ENCODE measurements at regions not wholly inside any gene's neighbourhood (a gene's known extent, or its start where the extent isn't known, plus 50 kb on each side); places are given as distances from the start of the nearest gene placed in this dataset.

DNA sequence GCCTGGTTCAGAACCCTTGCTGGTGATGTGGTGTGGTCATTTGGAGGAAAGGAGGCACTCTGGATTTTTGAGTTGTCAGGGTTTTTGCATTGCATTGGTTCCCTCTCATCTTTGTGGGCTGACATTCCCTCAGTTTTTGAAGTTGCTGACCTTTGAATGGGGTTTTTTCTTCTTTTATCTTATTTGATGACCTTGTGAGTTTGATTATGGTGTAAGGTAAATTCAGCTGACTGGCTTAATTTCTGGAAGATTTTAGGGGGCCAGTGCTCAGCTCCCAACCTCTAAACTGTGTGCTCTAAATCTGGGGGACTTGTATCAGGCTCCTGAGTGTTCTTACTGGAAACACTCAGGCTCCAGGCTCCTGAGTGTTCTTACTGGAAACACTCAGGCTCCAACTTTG is 225.9 kb downstream of the MEIS1 start:
- H3K4me1 Mint-ChIP-seq = peaks cover 0 to 1% of the 10 kb centered on the region in 2 experiments; a peak in 2 of 4 replicates
- Histone ChIP-seq H4K5ac (ENCODE audit: insufficient read length, low read depth, low read length) (no peak overlapping the region), H3K4me1 (ENCODE audit: insufficient read depth, low read length) (no peaks in the 10 kb centered on the region), H3K9ac (ENCODE audit: extremely low read depth, insufficient read length, low read length) (no peak overlapping the region), H2AK5ac (ENCODE audit: insufficient read length, low read length) (no peak overlapping the region), H4K91ac (ENCODE audit: insufficient read length, low read depth, low read length) (no peak overlapping the region), H3K79me1 (ENCODE audit: insufficient read depth, low read depth, low read length, poor library complexity, severe bottlenecking) (no peaks in the 10 kb centered on the region), H3K4me2 (ENCODE audit: insufficient read depth, insufficient read length, low read length) (no peak overlapping the region), H3T11ph (ENCODE audit: low read length) (no peak overlapping the region), H2BK12ac (ENCODE audit: insufficient read length, low read depth, low read length) (no peak overlapping the region), H2BK15ac (ENCODE audit: low read depth, low read length) (no peak overlapping the region), H3K56ac (ENCODE audit: insufficient read length, low read depth, low read length) (no peak overlapping the region), H4K8ac (replicated peaks; ENCODE audit: insufficient read length, low read depth, low read length) (no peak overlapping the region), H3K4ac (ENCODE audit: low read depth, low read length) (no peak overlapping the region), H3K79me2 (ENCODE audit: insufficient read depth, low read length) (no peaks in the 10 kb centered on the region), H3K27ac (ENCODE audit: insufficient read length, low read depth, low read length) (no peak overlapping the region), H3K27me3 (ENCODE audit: insufficient read depth, low read length) (no peaks in the 10 kb centered on the region), H3K23me2 (ENCODE audit: insufficient read length, low read depth, low read length, poor library complexity, severe bottlenecking) (no peaks in the 10 kb centered on the region), H2BK5ac (ENCODE audit: insufficient read length, low read length) (no peak overlapping the region), H3K18ac (ENCODE audit: insufficient read length, low read depth, low read length) (no peak overlapping the region), H4K20me1 (ENCODE audit: control insufficient read depth, insufficient read depth, insufficient read length) (no peaks in the 10 kb centered on the region), H3K23ac (ENCODE audit: insufficient read length, low read depth, low read length) (no peak overlapping the region), H3K9me3 (ENCODE audit: control insufficient read depth, low read depth, low read length) (no peaks in the 10 kb centered on the region), H2BK20ac (ENCODE audit: low read depth, low read length, poor library complexity, severe bottlenecking) (no peak overlapping the region), H2BK120ac (ENCODE audit: low read depth, low read length, poor library complexity, severe bottlenecking) (no peak overlapping the region), H3K14ac (ENCODE audit: insufficient read depth, low read length) (no peak overlapping the region), H2AFZ (ENCODE audit: low read length) (no peak overlapping the region)
- TF ChIP-seq, protein P1, sequence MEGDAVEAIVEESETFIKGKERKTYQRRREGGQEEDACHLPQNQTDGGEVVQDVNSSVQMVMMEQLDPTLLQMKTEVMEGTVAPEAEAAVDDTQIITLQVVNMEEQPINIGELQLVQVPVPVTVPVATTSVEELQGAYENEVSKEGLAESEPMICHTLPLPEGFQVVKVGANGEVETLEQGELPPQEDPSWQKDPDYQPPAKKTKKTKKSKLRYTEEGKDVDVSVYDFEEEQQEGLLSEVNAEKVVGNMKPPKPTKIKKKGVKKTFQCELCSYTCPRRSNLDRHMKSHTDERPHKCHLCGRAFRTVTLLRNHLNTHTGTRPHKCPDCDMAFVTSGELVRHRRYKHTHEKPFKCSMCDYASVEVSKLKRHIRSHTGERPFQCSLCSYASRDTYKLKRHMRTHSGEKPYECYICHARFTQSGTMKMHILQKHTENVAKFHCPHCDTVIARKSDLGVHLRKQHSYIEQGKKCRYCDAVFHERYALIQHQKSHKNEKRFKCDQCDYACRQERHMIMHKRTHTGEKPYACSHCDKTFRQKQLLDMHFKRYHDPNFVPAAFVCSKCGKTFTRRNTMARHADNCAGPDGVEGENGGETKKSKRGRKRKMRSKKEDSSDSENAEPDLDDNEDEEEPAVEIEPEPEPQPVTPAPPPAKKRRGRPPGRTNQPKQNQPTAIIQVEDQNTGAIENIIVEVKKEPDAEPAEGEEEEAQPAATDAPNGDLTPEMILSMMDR (conservative IDR thresholded peaks at IDR 0.05) = no peak
- no peak overlapping the region; a peak in 1 of 7 replicates for H3K27ac Mint-ChIP-seq
- no peak overlapping the region for H3K4me3 Mint-ChIP-seq
- peaks cover 0 to 23% (median 2%) of the 10 kb centered on the region in 3 experiments; a peak in 2 of 7 replicates for H3K36me3 Mint-ChIP-seq (ENCODE audit: insufficient read depth in 1 of 3, low read depth in 3 of 3)
- H3K27me3 Mint-ChIP-seq (ENCODE audit: low read depth) = peaks cover 1% of the 10 kb centered on the region; the same call in 1 of the 2 replicates
- peaks cover 13% of the 10 kb centered on the region in 2 experiments; a peak in 4 of 5 replicates for H3K9me3 Mint-ChIP-seq
- DNase-seq = no peak

Data from H9 (cell line).